Retinal pigment epithelial cell (primary cell): ENCODE measurements at regions not wholly inside any gene's neighbourhood (a gene's known extent, or its start where the extent isn't known, plus 50 kb on each side); places are given as distances from the start of the nearest gene placed in this dataset.

Source experiments
- DNase-seq: peaks from one replicate; pipeline ENCODE4 v3.0.0-alpha.2; 2010; ENCODE audit warnings: low read depth
- H3K4me3 ChIP-seq: 2 replicates; pipeline ENCODE4 v1.5.1; 2011; ENCODE audit warnings: mild to moderate bottlenecking, low read length, control low read depth, moderate library complexity
- CTCF ChIP-seq: conservative IDR thresholded peaks from 2 replicates; pipeline ENCODE4 v1.5.1; 2011; ENCODE audit warnings: low read depth, low read length, control low read depth, inconsistent platforms

DNA sequence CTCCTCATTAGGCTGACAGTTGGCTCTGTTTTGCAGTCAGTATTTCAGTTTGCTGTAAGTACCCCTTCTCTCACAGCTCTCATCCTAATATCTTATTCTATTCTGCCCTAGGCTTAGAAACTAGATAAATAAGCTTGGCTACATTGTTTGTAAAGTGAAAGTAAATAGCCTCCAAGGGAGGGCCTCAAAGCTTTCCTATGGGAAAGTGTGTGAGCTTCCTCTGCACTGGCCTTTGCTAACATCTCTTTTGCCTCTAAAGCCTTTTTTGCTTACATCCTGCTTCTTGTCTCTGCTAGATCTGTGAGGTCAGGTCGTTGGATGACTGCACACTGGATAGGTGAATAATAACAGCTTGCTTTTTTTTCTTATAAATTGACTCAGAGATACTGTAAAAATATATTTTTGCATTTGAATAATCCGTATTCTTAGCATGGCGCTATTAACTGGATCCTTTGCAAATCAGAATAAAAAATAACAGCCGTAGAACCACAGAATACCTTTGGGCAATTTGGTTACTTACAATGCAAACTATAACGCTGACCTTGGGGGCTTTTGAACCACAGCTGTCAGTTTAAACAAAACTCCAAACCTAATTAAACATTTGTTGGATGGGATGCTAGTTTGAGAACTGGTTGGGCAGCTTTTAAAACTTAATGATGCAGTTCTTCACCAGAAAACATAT, 55.1 kb downstream of the TTC6 start:
- no peak overlapping the region for H3K4me3 ChIP-seq
- DNase-seq = no peak
- no peak for TF ChIP-seq CTCF

GRCh38 chr14:37652042-37652441, 56.6 kb downstream of the TTC6 start:
- DNase-seq = no peak
- TF ChIP-seq CTCF = no peak
- H3K4me3 ChIP-seq = no peak overlapping the region

GRCh38 chr14:37655418-37655817, 60.0 kb downstream of the TTC6 start:
- no peak overlapping the region for H3K4me3 ChIP-seq
- DNase-seq = no peak
- TF ChIP-seq CTCF = no peak

DNA sequence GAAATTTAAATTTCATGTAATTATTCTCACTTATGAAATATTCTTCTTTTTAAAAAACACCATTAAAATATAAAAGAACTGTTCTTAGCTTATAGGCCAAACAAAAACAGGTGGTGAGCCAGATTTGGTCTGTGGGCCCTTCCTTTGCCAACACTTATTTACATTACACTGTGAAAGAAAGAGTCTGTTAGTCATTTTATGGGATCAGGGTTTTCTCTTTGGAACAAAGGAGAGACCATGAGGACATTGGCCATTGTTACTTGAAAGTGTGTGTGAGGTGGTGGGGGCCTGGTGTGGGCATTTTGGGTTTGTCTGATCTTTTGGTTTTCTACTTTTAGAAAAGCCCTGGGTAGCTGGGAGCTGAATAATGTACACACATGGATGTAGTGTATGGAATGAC, 62.7 kb downstream of the TTC6 start:
- no peak overlapping the region for H3K4me3 ChIP-seq
- no peak for TF ChIP-seq CTCF
- no peak for DNase-seq

DNA sequence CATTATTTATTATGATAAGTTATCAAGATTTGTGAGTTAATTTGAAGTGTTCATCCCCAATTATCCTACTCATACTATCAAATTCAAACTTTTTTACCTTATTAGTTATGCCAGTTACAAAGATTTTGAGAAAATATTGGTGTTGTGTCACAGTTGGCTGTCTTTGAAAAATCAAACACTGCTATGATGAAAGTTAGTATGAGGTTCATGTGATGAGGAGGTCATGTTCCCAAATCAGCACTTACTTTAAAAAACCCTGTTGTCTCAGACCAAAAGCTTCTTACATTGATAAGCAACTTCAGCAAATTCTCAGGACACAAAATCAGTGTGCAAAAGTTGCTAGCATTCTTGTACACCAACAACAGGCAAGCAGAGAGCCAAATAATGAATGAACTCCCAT, 68.1 kb downstream of the TTC6 start:
- no peak overlapping the region for H3K4me3 ChIP-seq
- no peak for DNase-seq
- no peak for TF ChIP-seq CTCF

- no peak overlapping the region for H3K4me3 ChIP-seq
- no peak for DNase-seq
- TF ChIP-seq CTCF = no peak
These were observed 70.0 kb downstream of the TTC6 start for GRCh38 chr14:37665479-37665878.

GRCh38 chr14:37665951-37666350, 70.5 kb downstream of the TTC6 start:
- no peak overlapping the region for H3K4me3 ChIP-seq
- no peak for TF ChIP-seq CTCF
- DNase-seq = no peak
